ENCODE measurements at regions not wholly inside any gene's neighbourhood (a gene's known extent, or its start where the extent isn't known, plus 50 kb on each side); places are given as distances from the start of the nearest gene placed in this dataset.
"Not testable (repeated sequence)": the region's sequence is repeated elsewhere in the genome, so short reads cannot be mapped to it uniquely, and the experiment has no call there.

GRCh38 chr3:190178779-190179178 lies 58.1 kb upstream of the P3H2 start:
- no peaks in the 10 kb centered on the region for H3K36me3 ChIP-seq (ENCODE audit: control insufficient read depth in 4 of 4, insufficient read depth in 3 of 4, low read depth in 1 of 4, low read length in 3 of 4)
- H3K4me3 ChIP-seq (ENCODE audit: low read depth in 1 of 3, low read length in 3 of 3): no peak overlapping the region
- no peak overlapping the region for H3K27ac ChIP-seq (ENCODE audit: low read depth in 1 of 2, low read length in 2 of 2)
- DNase-seq (ENCODE audit: low spot score): no peak
- H3K9ac ChIP-seq (ENCODE audit: low read depth in 1 of 2, low read length in 2 of 2): no peak overlapping the region
- H3K27me3 ChIP-seq (ENCODE audit: control insufficient read depth in 4 of 4, insufficient read depth in 4 of 4, low read length in 3 of 4): no peaks in the 10 kb centered on the region
- no peaks in the 10 kb centered on the region for H3K9me3 ChIP-seq (ENCODE audit: control insufficient read depth in 4 of 4, low read length in 3 of 4)
- no peaks in the 10 kb centered on the region for H3K4me1 ChIP-seq (ENCODE audit: control insufficient read depth in 4 of 4, insufficient read depth in 4 of 4, low read length in 3 of 4)
- TF ChIP-seq, protein P1, sequence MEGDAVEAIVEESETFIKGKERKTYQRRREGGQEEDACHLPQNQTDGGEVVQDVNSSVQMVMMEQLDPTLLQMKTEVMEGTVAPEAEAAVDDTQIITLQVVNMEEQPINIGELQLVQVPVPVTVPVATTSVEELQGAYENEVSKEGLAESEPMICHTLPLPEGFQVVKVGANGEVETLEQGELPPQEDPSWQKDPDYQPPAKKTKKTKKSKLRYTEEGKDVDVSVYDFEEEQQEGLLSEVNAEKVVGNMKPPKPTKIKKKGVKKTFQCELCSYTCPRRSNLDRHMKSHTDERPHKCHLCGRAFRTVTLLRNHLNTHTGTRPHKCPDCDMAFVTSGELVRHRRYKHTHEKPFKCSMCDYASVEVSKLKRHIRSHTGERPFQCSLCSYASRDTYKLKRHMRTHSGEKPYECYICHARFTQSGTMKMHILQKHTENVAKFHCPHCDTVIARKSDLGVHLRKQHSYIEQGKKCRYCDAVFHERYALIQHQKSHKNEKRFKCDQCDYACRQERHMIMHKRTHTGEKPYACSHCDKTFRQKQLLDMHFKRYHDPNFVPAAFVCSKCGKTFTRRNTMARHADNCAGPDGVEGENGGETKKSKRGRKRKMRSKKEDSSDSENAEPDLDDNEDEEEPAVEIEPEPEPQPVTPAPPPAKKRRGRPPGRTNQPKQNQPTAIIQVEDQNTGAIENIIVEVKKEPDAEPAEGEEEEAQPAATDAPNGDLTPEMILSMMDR (IDR thresholded peaks at IDR 0.05; ENCODE audit: low read depth, low read length, missing input control): no peak
- TF ChIP-seq RAD21 (IDR thresholded peaks at IDR 0.05): no peak
- TF ChIP-seq ATF3 (IDR thresholded peaks at IDR 0.05): no peak
- no peak for TF ChIP-seq JUND (IDR thresholded peaks at IDR 0.05)
- TF ChIP-seq NR2F2 (IDR thresholded peaks at IDR 0.05): no peak
- no peak for TF ChIP-seq EGR1 (IDR thresholded peaks at IDR 0.05; ENCODE audit: low read depth in 2 of 2)
- TF ChIP-seq, protein P2, sequence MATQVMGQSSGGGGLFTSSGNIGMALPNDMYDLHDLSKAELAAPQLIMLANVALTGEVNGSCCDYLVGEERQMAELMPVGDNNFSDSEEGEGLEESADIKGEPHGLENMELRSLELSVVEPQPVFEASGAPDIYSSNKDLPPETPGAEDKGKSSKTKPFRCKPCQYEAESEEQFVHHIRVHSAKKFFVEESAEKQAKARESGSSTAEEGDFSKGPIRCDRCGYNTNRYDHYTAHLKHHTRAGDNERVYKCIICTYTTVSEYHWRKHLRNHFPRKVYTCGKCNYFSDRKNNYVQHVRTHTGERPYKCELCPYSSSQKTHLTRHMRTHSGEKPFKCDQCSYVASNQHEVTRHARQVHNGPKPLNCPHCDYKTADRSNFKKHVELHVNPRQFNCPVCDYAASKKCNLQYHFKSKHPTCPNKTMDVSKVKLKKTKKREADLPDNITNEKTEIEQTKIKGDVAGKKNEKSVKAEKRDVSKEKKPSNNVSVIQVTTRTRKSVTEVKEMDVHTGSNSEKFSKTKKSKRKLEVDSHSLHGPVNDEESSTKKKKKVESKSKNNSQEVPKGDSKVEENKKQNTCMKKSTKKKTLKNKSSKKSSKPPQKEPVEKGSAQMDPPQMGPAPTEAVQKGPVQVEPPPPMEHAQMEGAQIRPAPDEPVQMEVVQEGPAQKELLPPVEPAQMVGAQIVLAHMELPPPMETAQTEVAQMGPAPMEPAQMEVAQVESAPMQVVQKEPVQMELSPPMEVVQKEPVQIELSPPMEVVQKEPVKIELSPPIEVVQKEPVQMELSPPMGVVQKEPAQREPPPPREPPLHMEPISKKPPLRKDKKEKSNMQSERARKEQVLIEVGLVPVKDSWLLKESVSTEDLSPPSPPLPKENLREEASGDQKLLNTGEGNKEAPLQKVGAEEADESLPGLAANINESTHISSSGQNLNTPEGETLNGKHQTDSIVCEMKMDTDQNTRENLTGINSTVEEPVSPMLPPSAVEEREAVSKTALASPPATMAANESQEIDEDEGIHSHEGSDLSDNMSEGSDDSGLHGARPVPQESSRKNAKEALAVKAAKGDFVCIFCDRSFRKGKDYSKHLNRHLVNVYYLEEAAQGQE (IDR thresholded peaks at IDR 0.05): no peak
- no peak for TF ChIP-seq RXRA (IDR thresholded peaks at IDR 0.05)
- TF ChIP-seq YY1 (IDR thresholded peaks at IDR 0.05): no peak
- no peak for TF ChIP-seq TAF1 (conservative IDR thresholded peaks at IDR 0.05)
- TF ChIP-seq SP1 (IDR thresholded peaks at IDR 0.05): no peak
- TF ChIP-seq, protein P3, sequence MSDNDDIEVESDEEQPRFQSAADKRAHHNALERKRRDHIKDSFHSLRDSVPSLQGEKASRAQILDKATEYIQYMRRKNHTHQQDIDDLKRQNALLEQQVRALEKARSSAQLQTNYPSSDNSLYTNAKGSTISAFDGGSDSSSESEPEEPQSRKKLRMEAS (IDR thresholded peaks at IDR 0.05): no peak
- WGBS: 82% methylated on average over 2 of the region's 2 CpGs

DNA sequence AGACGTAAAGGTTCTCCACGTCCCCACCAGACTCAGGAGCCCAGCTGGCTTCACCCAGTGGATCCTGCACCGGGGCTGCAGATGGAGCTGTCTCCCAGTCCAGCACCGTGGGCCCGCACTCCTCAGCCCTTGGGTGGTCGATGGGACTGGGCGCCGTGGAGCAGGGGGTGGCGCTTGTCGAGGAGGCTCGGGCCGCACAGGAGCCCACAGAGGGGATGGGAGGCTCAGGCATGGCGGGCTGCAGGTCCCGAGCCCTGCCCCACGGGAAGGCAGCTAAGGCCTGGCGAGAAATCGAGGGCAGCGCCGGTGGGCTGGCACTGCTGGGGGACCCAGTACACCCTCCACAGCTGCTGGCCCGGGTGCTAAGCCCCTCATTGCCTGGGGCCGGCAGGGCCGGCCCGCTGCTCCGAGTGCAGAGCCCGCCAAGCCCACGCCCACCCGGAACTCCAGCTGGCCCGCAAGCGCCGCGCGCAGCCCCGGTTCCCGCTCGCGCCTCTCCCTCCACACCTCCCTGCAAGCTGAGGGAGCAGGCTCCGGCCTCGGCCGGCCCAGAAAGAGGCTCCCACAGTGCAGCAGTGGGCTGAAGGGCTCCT lies 56.3 kb upstream of the P3H2 start:
- WGBS: 96% methylated on average over 39 of the region's 39 CpGs
- not testable (repeated sequence) for H3K36me3 ChIP-seq (ENCODE audit: control insufficient read depth in 4 of 4, insufficient read depth in 3 of 4, low read depth in 1 of 4, low read length in 3 of 4); H3K4me3 ChIP-seq (ENCODE audit: low read depth in 1 of 3, low read length in 3 of 3); DNase-seq (ENCODE audit: low spot score); H3K9me3 ChIP-seq (ENCODE audit: control insufficient read depth in 4 of 4, low read length in 3 of 4); H3K4me1 ChIP-seq (ENCODE audit: control insufficient read depth in 4 of 4, insufficient read depth in 4 of 4, low read length in 3 of 4); H3K27me3 ChIP-seq (ENCODE audit: control insufficient read depth in 4 of 4, insufficient read depth in 4 of 4, low read length in 3 of 4); H3K27ac ChIP-seq (ENCODE audit: low read depth in 1 of 2, low read length in 2 of 2); H3K9ac ChIP-seq (ENCODE audit: low read depth in 1 of 2, low read length in 2 of 2)

GRCh38 chr3:190176106-190176505 lies 55.4 kb upstream of the P3H2 start:
- not testable (repeated sequence) for H3K9ac ChIP-seq (ENCODE audit: low read depth in 1 of 2, low read length in 2 of 2); H3K9me3 ChIP-seq (ENCODE audit: control insufficient read depth in 4 of 4, low read length in 3 of 4); DNase-seq (ENCODE audit: low spot score); H3K27ac ChIP-seq (ENCODE audit: low read depth in 1 of 2, low read length in 2 of 2); H3K4me1 ChIP-seq (ENCODE audit: control insufficient read depth in 4 of 4, insufficient read depth in 4 of 4, low read length in 3 of 4); H3K36me3 ChIP-seq (ENCODE audit: control insufficient read depth in 4 of 4, insufficient read depth in 3 of 4, low read depth in 1 of 4, low read length in 3 of 4); H3K27me3 ChIP-seq (ENCODE audit: control insufficient read depth in 4 of 4, insufficient read depth in 4 of 4, low read length in 3 of 4); H3K4me3 ChIP-seq (ENCODE audit: low read depth in 1 of 3, low read length in 3 of 3)
- WGBS: 80% methylated on average over 10 of the region's 10 CpGs
